K562 (cell line): ENCODE measurements at regions not wholly inside any gene's neighbourhood (a gene's known extent, or its start where the extent isn't known, plus 50 kb on each side); places are given as distances from the start of the nearest gene placed in this dataset.

Source experiments
- ATAC-seq: fragments of 200-7000 bp; cut with Tn5 transposase; 3 replicates; pipeline ENCODE4 v1.9.1; 2020; ENCODE audit warnings: moderate library complexity
- BruUV-seq: library from RNA; stranded (reverse); fragments of 400-500 nt; replicated peaks from 2 replicates; lab custom pipeline; 2021; lab: Mats Ljungman, UMichigan
- CTCF ChIA-PET: fragments of 300-600 bp; formaldehyde crosslinking; extraction: SDS; loops from one replicate; lab custom pipeline; 2021; ENCODE audit warnings: low intra/inter-chr PET ratio; lab: Yijun Ruan, JAX
- POLR2A ChIA-PET: fragments of 300-600, 350-650 bp; sonication (Branson Sonifier 250); formaldehyde crosslinking; extraction: SDS; loops from one replicate; lab custom pipeline; 2021; ENCODE audit warnings: antibody characterized with exemption, inconsistent platforms; lab: Yijun Ruan, JAX
- DNase-seq, 4 experiments: peaks; one replicate each; pipeline versions ENCODE4 v3.0.0 to v3.0.0-alpha.2; 2011 to 2018; ENCODE audit warnings: low spot score in 3 of 4, mixed read lengths in 3 of 4; ENCODE audit errors: extremely low read depth in 1 of 4
- FAIRE-seq: peaks from 2 replicates; lab custom pipeline; 2011; peaks lifted over from hg19 to GRCh38; lab: Jason Lieb, UNC
- H2AFZ ChIP-seq: 2 replicates; pipeline ENCODE4 v1.6.0; 2011; ENCODE audit warnings: low read depth, low read length, control low read depth, inconsistent platforms
- H3K27ac ChIP-seq: fragments of 200-600 bp; 3 replicates; pipeline ENCODE4 v1.8.0; 2011; ENCODE audit warnings: low read depth, mild to moderate bottlenecking, control low read depth, inconsistent platforms, low read length, moderate library complexity, mixed read lengths; ENCODE audit errors: extremely low read depth
- H3K27me3 ChIP-seq, 2 experiments: fragments of 300-600 bp in 1 of 2; 2 replicates in 1 of 2; 3 replicates in 1 of 2; pipeline versions ENCODE4 v1.6.0 to v1.8.0; 2011; ENCODE audit warnings: inconsistent platforms in 2 of 2, low read length in 2 of 2, mild to moderate bottlenecking in 1 of 2, mixed read lengths in 1 of 2, moderate library complexity in 1 of 2; ENCODE audit not compliant: control insufficient read depth in 2 of 2, insufficient read depth in 2 of 2
- H3K36me3 ChIP-seq: fragments of 300-600 bp; 3 replicates; pipeline ENCODE4 v1.8.0; 2011; ENCODE audit warnings: mild to moderate bottlenecking, low read length, inconsistent platforms; ENCODE audit not compliant: control insufficient read depth, insufficient read depth
- H3K4me1 ChIP-seq, 2 experiments: fragments of 200-600 bp in 1 of 2; replicated peaks in 1 of 2; 2 replicates in 1 of 2; 3 replicates in 1 of 2; pipeline versions ENCODE4 v1.5.1 to v1.8.0; 2011; ENCODE audit warnings: inconsistent platforms in 2 of 2, low read length in 2 of 2, mild to moderate bottlenecking in 1 of 2, mixed read lengths in 1 of 2, moderate library complexity in 1 of 2; ENCODE audit not compliant: control insufficient read depth in 2 of 2, insufficient read depth in 2 of 2
- H3K4me2 ChIP-seq: 2 replicates; pipeline ENCODE4 v1.6.1; 2011; ENCODE audit warnings: low read length, control low read depth, inconsistent platforms, mixed read lengths; ENCODE audit not compliant: insufficient read depth
- H3K4me3 ChIP-seq: fragments of 200-600 bp; sonication (generic), shearing (Covaris generic); 2 replicates; pipeline ENCODE4 v1.5.1; 2016; ENCODE audit warnings: control low read depth, inconsistent platforms
- H3K79me2 ChIP-seq: fragments of 200-600 bp; 3 replicates; pipeline ENCODE4 v1.8.0; 2011; ENCODE audit warnings: low read length, inconsistent platforms; ENCODE audit not compliant: control insufficient read depth, insufficient read depth
- H3K9ac ChIP-seq, 2 experiments: 2 replicates each; pipeline versions ENCODE4 v1.6.0 to v1.6.1; 2011; ENCODE audit warnings: low read depth in 2 of 2, low read length in 2 of 2, control low read depth in 1 of 2, inconsistent platforms in 1 of 2, mild to moderate bottlenecking in 1 of 2, mixed read lengths in 1 of 2; ENCODE audit not compliant: insufficient read depth in 1 of 2
- H3K9me1 ChIP-seq: one replicate; pipeline ENCODE4 v1.6.0; 2011; ENCODE audit warnings: inconsistent platforms, mild to moderate bottlenecking, low read length, moderate library complexity; ENCODE audit not compliant: control insufficient read depth, insufficient read depth
- H3K9me3 ChIP-seq: replicated peaks from 2 replicates; pipeline ENCODE4 v1.5.1; 2011; ENCODE audit warnings: low read depth, low read length, inconsistent platforms; ENCODE audit not compliant: control insufficient read depth, insufficient read depth
- H4K20me1 ChIP-seq: replicated peaks from 2 replicates; pipeline ENCODE4 v1.6.1; 2011; ENCODE audit warnings: low read length, inconsistent platforms, mixed read lengths; ENCODE audit not compliant: control insufficient read depth, insufficient read depth
- CBFA2T2 ChIP-seq: fragments of 450-650 bp; conservative IDR thresholded peaks from 2 replicates; pipeline ENCODE4 v1.6.1; 2017; ENCODE audit warnings: mild to moderate bottlenecking
- DLX4 ChIP-seq: fragments of 250-450 bp; sonication (Bioruptor Pico); IDR thresholded peaks from 2 replicates; pipeline ENCODE4 v1.6.1; 2021; ENCODE audit warnings: mild to moderate bottlenecking
- E2F3 ChIP-seq: fragments of 250-450 bp; sonication (Bioruptor Pico); IDR thresholded peaks from 2 replicates; pipeline ENCODE4 v1.4.0; 2020; ENCODE audit warnings: mild to moderate bottlenecking
- HMGN3 ChIP-seq: IDR thresholded peaks from 2 replicates; pipeline ENCODE4 v1.6.1; 2011; ENCODE audit warnings: borderline replicate concordance, low read depth, mild to moderate bottlenecking, mixed read lengths, low read length; ENCODE audit not compliant: insufficient read length; ENCODE audit errors: extremely low read depth
- RBM34 ChIP-seq: fragments of 200-400 bp; formaldehyde crosslinking; IDR thresholded peaks from 2 replicates; pipeline ENCODE4 v1.6.1; 2018; ENCODE audit warnings: low read length, borderline replicate concordance; ENCODE audit not compliant: insufficient read depth
- TSHZ1 ChIP-seq: fragments of 250-450 bp; sonication (Bioruptor Pico); IDR thresholded peaks from 2 replicates; pipeline ENCODE4 v1.4.0; 2020; ENCODE audit warnings: mild to moderate bottlenecking, moderate library complexity
- ZNF12 ChIP-seq: sonication (generic); formaldehyde crosslinking; IDR thresholded peaks from 2 replicates; pipeline ENCODE4 v1.4.0; 2020; ENCODE audit warnings: mild to moderate bottlenecking, missing genetic modification reagents
- WGBS: fragments of 100-300 bp; shearing (Covaris generic); methylation state at CpG from one replicate; pipeline ENCODE4 v1.1.6; 2016; ENCODE audit warnings: low coverage, mixed read lengths; ENCODE audit not compliant: insufficient coverage; ENCODE audit errors: missing lambda C conversion rate; 5-methylcytosine and 5-hydroxymethylcytosine counted together
- in situ Hi-C: fragments of 300-500 bp; cut with MboI; formaldehyde crosslinking; loops from 4 replicates; pipeline ENCODE4 v1.15.0; 2018; ENCODE audit warnings: inconsistent platforms, mixed read lengths
- intact Hi-C: fragments of 100-400 bp; cut with micrococcal nuclease; formaldehyde crosslinking; loops from 2 replicates; pipeline ENCODE4 v1.14.2; 2022
- TF ChIP-seq, protein P1 (sequence below), 2 experiments: fragments of 450-650 bp; IDR thresholded peaks; 2 replicates each; pipeline ENCODE4 v1.6.1; 2018; ENCODE audit warnings: mild to moderate bottlenecking in 2 of 2, low read depth in 1 of 2; ENCODE audit not compliant: partially characterized antibody in 2 of 2
- TF ChIP-seq, protein P2 (sequence below), 3 experiments: fragments of 200-800 bp in 1 of 3; sonication (Bioruptor generic) in 1 of 3; sonication (generic) in 1 of 3; formaldehyde crosslinking in 1 of 3; IDR thresholded peaks; 2 replicates each; pipeline versions ENCODE4 v1.6.1 to v1.8.0; 2016 to 2022; ENCODE audit warnings: mild to moderate bottlenecking in 2 of 3, missing compliant biosample characterization in 2 of 3, missing genetic modification characterization in 2 of 3, missing genetic modification reagents in 1 of 3

DNA sequence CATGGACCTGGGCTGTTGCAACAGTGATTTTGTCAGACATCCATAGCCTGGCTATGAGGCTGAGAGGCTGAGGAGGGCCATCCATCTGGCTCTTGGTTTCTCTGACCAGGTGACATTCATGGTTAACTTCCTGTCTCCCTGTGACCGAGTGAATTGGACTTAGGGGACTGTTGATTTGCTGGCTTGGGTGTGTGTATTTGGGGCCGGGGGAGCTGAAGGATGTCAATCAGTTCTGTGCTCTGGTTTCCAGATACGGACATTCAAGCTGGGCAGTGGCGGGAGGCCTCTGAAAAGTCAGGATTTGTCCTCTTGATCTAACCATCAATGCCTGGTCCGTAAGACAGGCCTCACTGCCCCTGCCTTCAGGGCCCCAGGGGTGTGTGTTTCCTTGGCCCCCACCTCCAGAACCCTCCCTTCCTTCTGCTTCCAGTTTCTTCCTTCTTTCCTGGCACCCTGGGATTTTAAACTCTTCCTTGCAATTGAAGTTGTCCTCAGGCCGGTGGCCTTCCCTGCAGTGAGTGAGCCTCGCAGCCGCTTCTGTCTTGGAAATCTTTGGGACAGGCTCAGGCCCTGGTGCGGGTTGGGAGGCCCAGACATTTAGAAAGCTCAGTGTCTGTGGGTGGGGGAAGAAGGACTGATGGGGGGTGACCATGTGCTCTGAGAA, 54.7 kb upstream of the HAAO start:
- FAIRE-seq: no peak
- no TSS peak for BruUV-seq
- WGBS: 57% methylated on average over 9 of the region's 9 CpGs
- TF ChIP-seq CBFA2T2 (no peak), E2F3 (no peak), RBM34 (no peak), ZNF12 (no peak), DLX4 (CRISPR knock-in tag) (no peak), HMGN3 (no peak), TSHZ1 (CRISPR knock-in tag) (no peak)
- TF ChIP-seq, protein P1, sequence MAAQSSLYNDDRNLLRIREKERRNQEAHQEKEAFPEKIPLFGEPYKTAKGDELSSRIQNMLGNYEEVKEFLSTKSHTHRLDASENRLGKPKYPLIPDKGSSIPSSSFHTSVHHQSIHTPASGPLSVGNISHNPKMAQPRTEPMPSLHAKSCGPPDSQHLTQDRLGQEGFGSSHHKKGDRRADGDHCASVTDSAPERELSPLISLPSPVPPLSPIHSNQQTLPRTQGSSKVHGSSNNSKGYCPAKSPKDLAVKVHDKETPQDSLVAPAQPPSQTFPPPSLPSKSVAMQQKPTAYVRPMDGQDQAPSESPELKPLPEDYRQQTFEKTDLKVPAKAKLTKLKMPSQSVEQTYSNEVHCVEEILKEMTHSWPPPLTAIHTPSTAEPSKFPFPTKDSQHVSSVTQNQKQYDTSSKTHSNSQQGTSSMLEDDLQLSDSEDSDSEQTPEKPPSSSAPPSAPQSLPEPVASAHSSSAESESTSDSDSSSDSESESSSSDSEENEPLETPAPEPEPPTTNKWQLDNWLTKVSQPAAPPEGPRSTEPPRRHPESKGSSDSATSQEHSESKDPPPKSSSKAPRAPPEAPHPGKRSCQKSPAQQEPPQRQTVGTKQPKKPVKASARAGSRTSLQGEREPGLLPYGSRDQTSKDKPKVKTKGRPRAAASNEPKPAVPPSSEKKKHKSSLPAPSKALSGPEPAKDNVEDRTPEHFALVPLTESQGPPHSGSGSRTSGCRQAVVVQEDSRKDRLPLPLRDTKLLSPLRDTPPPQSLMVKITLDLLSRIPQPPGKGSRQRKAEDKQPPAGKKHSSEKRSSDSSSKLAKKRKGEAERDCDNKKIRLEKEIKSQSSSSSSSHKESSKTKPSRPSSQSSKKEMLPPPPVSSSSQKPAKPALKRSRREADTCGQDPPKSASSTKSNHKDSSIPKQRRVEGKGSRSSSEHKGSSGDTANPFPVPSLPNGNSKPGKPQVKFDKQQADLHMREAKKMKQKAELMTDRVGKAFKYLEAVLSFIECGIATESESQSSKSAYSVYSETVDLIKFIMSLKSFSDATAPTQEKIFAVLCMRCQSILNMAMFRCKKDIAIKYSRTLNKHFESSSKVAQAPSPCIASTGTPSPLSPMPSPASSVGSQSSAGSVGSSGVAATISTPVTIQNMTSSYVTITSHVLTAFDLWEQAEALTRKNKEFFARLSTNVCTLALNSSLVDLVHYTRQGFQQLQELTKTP (IDR thresholded peaks at IDR 0.05; ENCODE audit: low read depth in 1 of 2, partially characterized antibody in 2 of 2): no peak
- TF ChIP-seq, protein P2, sequence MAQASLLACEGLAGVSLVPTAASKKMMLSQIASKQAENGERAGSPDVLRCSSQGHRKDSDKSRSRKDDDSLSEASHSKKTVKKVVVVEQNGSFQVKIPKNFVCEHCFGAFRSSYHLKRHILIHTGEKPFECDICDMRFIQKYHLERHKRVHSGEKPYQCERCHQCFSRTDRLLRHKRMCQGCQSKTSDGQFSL (CRISPR knock-in tag; IDR thresholded peaks at IDR 0.05): no peak
- TF ChIP-seq, protein P2 (tag; IDR thresholded peaks at IDR 0.05): no peak

More for the DNA sequence above, 54.7 kb upstream of the HAAO start:
- Histone ChIP-seq H3K9ac (no peak overlapping the region), H3K9me1 (no peaks in the 10 kb centered on the region), H3K4me3 (no peak overlapping the region), H3K4me1 (no peaks in the 10 kb centered on the region; a peak in 1 of 5 replicates), H3K9me3 (no peaks in the 10 kb centered on the region), H3K27ac (no peak overlapping the region), H3K27me3 (no peaks in the 10 kb centered on the region; a peak in 1 of 5 replicates), H3K4me2 (no peak overlapping the region), H3K36me3 (no peaks in the 10 kb centered on the region), H4K20me1 (no peaks in the 10 kb centered on the region), H2AFZ (no peak overlapping the region), H3K79me2 (no peaks in the 10 kb centered on the region)
- in situ Hi-C loops: loop anchor here (25.0 kb wide), 1 partner anchor 290 kb away; no protein-coding TSS in a partner anchor
- CTCF ChIA-PET: no interaction called here
- intact Hi-C loops: no loop called here
- DNase-seq: no peak
- no peak for ATAC-seq
- POLR2A ChIA-PET: no interaction called here
